Esophagus mucosa (tissue), 1 donor: ENCODE measurements at regions not wholly inside any gene's neighbourhood (a gene's known extent, or its start where the extent isn't known, plus 50 kb on each side); places are given as distances from the start of the nearest gene placed in this dataset.
"Not testable (repeated sequence)": the region's sequence is repeated elsewhere in the genome, so short reads cannot be mapped to it uniquely, and the experiment has no call there.

Source experiments
- ATAC-seq: fragments of 200-7000 bp; cut with Tn5 transposase; one replicate; pipeline ENCODE4 v1.9.1; 2020
- donor health status: DM: yes; HTN: yes; CAD: no.

DNA sequence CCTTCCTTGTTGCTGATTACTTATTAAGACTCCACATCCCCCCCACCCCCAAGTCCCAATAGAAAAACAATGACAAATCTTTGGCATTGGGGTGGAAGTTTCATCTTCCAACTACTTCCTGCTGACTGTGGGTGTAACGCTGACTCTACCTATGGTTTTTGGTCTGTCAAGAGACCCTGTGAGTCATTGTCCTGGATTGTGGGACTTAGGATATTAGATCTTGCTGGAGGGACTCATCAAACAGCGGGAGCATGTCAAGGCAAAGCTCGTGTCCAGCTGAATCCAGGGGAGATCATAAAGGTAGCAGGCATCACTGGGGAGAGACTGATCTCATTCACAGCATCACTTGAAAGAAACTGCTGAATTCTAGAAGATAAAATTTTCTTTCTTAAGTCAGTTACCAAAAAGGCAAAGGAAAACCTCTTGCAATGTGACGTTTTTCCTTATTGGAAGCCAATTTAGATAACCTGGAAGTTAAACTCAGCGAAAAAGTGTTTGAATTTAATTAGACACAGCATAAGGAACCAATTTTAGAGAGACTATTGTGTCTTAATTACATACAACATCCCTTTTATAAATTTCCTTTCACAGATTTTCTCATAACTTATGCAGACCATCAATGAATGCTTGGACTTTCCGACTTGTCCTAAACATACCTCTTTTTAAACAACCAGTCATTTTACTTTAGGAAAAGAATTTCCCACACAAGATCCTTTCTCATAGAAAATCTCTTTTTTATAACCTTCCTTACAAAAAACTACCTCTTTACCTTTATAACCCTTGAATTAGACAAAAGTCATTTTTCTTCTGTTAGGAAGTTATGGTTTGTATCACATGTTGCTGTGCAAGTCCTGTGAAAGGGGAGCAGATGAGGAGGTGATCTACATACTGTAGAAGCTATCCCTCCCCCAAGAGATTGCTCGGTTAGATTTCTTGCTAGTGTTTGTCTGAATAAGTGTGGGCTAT lies 94.6 kb upstream of the SCAF11 start:
- no peak for ATAC-seq

DNA sequence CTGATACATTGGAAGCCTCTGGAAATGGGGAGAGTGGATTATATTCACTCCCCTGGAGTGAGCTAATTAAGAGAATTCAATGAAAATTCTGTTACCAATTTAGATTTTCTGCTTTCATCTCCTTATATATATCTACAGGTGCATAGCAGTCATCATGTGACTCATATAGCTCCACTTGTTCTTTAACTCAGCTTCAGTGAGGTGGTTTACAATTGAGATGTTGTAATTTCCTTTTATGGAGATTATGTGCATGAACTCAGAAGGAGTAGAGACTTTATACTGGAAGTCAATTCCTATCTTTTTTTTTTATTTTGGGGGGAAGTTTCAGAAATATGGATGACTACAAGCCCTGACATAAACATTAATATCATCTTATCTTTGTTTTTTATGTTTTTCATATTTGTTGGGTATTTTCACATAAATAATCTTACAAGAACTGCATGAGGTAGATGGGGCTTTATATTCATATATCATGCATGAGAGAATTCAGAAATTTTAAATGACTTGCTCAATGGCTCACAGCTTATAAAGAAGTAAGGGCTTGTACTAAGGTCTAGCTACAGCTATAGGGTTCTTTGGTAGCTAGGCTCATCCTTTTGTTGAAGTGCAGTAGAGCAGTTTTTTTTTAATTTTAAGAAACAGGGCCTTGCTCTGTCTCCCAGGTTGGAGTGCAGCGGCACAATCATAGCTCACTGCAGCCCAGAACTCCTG lies 92.3 kb upstream of the SCAF11 start:
- ATAC-seq, result peak; percentile 47

- no peak for ATAC-seq
These were observed 82.9 kb upstream of the SCAF11 start for GRCh38 chr12:46073321-46073720.

DNA sequence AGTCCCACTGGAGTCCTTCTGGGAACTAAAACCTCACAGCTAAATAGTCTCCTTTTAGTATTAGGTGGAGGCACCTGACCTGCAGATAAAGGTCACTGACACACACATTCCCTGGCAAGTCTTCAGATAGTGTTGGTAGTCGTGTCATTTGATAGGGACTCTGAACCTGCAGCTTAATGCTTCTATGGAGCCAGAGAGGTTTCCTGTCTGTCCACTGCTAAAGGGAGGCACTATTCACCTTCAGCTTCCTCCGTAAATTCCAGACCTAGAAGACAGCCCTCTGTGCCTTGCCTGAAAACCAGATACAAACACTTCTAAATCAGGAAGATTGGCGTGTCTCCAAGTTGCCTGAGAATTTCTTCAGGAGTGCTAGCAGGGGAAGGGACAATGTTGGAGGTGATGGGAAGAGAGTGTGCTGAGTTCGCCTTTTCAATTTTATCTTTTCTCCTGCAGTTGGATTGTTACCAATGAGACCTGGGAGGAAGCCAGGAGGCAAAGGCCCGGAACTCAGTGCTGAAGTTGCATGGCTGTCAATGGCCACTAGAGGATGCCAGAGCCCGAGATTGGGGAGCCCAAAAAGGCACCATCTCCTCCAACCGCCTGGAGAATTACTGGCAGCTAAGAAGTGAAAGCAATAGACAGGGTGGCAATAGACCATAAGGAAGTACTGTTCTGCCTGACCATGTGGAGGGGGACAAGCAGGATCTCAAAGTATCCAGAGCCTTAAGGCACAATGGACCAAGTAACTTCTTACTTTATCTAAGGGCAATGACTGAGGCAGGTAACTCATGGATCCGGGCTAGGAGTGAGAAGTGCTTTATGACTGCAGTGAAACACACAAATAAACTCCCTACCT lies 81.6 kb upstream of the SCAF11 start:
- peak; percentile 90 for ATAC-seq

- peak; percentile 75 for ATAC-seq
These were observed 81.0 kb upstream of the SCAF11 start for GRCh38 chr12:46071335-46071734.

DNA sequence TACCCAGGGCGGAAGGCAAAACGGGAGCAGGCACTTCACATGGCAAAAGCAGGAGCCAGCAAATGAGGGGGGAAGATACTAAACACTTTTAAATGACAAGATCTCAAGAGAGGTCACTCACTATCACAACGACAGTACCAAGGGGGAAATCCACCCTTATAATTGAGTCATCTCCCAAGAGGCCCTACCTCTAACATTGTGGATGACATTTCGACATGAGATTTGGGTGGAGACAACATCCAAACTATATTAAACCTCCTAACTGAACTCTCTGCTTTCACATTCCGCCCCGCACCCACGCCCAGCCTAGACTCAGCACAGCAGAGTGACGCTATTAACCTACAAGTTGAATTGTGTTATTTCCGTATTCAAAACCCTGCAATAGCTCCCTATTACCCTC lies 76.7 kb upstream of the SCAF11 start:
- ATAC-seq, result no peak

GRCh38 chr12:46065412-46066166 lies 75.2 kb upstream of the SCAF11 start:
- peak; percentile 58 for ATAC-seq

DNA sequence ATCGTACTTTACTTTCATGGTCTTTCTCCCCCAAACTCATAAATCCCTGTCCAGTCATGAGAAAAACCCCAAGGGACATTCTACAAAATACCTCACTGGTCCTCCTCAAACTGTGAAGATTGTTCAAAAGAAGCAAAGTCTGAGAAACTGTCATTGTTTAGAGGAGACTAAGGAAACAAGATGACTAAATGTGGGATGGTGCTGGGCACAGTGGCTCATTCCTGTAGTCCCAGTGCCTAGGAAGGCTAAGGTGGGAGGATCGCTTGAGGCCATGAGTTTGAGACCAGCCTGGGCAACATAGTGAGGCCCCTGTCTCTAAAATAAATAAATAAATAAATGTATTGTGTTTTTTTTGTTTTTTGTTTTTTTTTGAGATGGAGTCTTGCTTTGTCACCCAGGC lies 74.2 kb upstream of the SCAF11 start:
- ATAC-seq, result no peak

DNA sequence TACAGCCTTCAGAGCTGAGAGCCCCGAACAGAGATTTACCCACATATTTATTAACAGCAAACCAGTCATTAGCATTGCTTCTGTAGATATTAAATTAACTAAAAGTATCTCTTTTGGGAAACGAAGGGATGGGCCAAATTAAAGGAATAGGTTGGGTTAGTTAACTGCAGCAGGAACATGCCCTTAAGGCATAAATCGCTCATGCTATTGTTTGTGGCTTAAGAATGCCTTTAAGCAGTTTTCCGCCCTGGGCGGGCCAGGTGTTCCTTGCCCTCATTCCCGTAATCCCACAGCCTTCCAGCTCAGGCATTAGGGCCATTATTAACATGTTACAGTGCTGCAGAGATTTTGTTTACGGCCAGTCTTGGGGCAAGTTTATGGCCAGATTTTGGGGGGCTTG lies 68.3 kb upstream of the SCAF11 start:
- not testable (repeated sequence) for ATAC-seq

GRCh38 chr12:46050805-46051204 lies 60.4 kb upstream of the SCAF11 start:
- no peak for ATAC-seq

DNA sequence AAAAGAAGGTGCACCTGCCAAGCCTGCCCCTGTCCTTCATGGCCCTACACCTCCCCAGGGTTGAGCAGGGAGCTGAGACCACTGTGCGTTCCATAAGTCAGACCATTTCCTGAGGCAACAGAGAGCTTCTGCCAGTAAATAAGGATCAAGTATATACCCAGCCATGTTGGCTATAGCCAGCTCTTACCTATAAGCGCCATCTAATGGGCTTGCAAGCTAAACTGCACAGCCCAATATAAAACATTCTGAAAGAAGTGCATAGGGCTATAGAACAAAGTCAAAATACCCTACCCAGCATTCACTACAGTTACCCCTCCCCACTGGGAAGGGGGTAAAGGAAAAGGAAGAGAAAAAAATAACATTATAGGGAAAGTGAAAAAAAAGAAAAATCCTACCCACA lies 59.3 kb upstream of the SCAF11 start:
- ATAC-seq, result no peak

DNA sequence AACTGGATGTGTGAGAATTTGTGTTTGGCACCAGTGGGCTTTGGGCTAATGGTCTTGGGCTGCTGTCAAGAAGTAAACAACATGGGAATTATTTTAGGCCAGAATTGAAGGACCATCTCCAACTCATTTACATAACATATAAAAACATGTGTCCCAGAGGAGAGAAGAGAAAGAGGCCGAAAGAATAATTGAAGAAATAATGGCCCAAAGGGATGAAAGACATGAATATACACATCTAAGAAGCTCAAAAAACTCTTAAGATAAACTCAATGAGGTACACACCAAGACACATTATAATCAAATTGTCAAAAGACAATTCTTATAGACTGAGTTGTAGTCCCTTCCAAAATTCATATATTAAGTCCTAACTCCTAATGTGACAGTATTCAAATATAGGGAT lies 56.1 kb upstream of the SCAF11 start:
- no peak for ATAC-seq

GRCh38 chr12:46043972-46044520 lies 53.7 kb upstream of the SCAF11 start:
- no peak for ATAC-seq
